Smooth muscle cell (in vitro differentiated cells): ENCODE measurements at regions not wholly inside any gene's neighbourhood (a gene's known extent, or its start where the extent isn't known, plus 50 kb on each side); places are given as distances from the start of the nearest gene placed in this dataset.
"Not testable (repeated sequence)": the region's sequence is repeated elsewhere in the genome, so short reads cannot be mapped to it uniquely, and the experiment has no call there.

Experiments used
- DNase-seq: peaks from one replicate; lab custom pipeline; 2025; ENCODE audit not compliant: unreplicated experiment; lab: John Stamatoyannopoulos, UW
- H2AFZ ChIP-seq: fragments of 200-600 bp; sonication (generic); 2 replicates; pipeline ENCODE4 v1.6.0; 2016; ENCODE audit warnings: antibody characterized with exemption, low read depth, mild to moderate bottlenecking
- H3F3A ChIP-seq: fragments of 200-600 bp; sonication (generic); 2 replicates; pipeline ENCODE4 v1.6.0; 2017; ENCODE audit warnings: antibody characterized with exemption, low read depth
- H3K27ac ChIP-seq: fragments of 200-600 bp; sonication (generic); 2 replicates; pipeline ENCODE4 v1.5.1; 2016; ENCODE audit warnings: low read depth, mild to moderate bottlenecking
- H3K27me3 ChIP-seq: fragments of 200-600 bp; sonication (generic); 2 replicates; pipeline ENCODE4 v1.6.1; 2016; ENCODE audit warnings: low read depth, mild to moderate bottlenecking
- H3K36me3 ChIP-seq: fragments of 200-600 bp; sonication (generic); 2 replicates; pipeline ENCODE4 v1.5.1; 2016; ENCODE audit warnings: low read depth
- H3K4me1 ChIP-seq: fragments of 200-600 bp; sonication (generic); 2 replicates; pipeline ENCODE4 v1.5.1; 2016; ENCODE audit warnings: low read depth
- H3K4me2 ChIP-seq: fragments of 200-600 bp; sonication (generic); 2 replicates; pipeline ENCODE4 v1.6.0; 2016; ENCODE audit warnings: mild to moderate bottlenecking
- H3K4me3 ChIP-seq: fragments of 200-600 bp; sonication (generic); 2 replicates; pipeline ENCODE4 v1.5.1; 2016; ENCODE audit warnings: mild to moderate bottlenecking
- H3K79me2 ChIP-seq: fragments of 200-600 bp; sonication (generic); 2 replicates; pipeline ENCODE4 v1.6.0; 2016; ENCODE audit warnings: low read depth, mild to moderate bottlenecking
- H3K9ac ChIP-seq: fragments of 200-600 bp; sonication (generic); 2 replicates; pipeline ENCODE4 v1.6.0; 2016; ENCODE audit warnings: low read depth
- H3K9me3 ChIP-seq: fragments of 200-600 bp; sonication (generic); replicated peaks from 2 replicates; pipeline ENCODE4 v1.5.1; 2016; ENCODE audit warnings: low read depth
- H4K20me1 ChIP-seq: fragments of 200-600 bp; sonication (generic); 2 replicates; pipeline ENCODE4 v1.6.0; 2016; ENCODE audit warnings: low read depth
- CTCF ChIP-seq: fragments of 200-600 bp; sonication (generic); IDR thresholded peaks from 2 replicates; pipeline ENCODE4 v1.5.1; 2017; ENCODE audit warnings: borderline replicate concordance, mild to moderate bottlenecking, antibody characterized with exemption; ENCODE audit not compliant: insufficient read depth, poor library complexity, severe bottlenecking
- WGBS: methylation state at CpG from one replicate; pipeline ENCODE4 v1.1.7; 2016; ENCODE audit warnings: low lambda C conversion rate; 5-methylcytosine and 5-hydroxymethylcytosine counted together

DNA sequence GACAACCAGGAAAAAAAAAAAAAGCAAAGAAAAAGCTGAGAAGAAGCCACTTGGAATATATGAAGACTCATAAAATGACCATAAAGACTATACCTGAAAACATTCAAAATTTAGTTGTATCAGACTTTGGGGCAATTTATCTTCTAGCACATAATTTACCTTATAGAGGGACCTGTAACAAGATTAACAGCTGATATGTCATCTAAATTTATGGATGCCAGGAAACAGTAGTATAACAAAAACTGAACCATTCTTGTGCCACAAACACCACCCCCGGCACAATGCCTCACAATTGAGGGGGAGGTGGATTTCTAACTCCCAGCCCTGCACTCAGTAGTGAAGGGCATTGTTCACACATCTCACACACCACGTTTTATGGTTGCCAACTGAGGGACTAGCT, 1352.0 kb downstream of the BRINP3 start:
- H3K27ac ChIP-seq = no peak overlapping the region
- H3K9ac ChIP-seq = no peak overlapping the region
- H4K20me1 ChIP-seq = no peaks in the 10 kb centered on the region
- WGBS = 74% methylated on average over 2 of the region's 2 CpGs
- no peak overlapping the region for H3K4me3 ChIP-seq
- H3K4me2 ChIP-seq = no peak overlapping the region
- TF ChIP-seq CTCF = no peak
- H3K4me1 ChIP-seq = no peaks in the 10 kb centered on the region
- H3K36me3 ChIP-seq = no peaks in the 10 kb centered on the region
- H3K79me2 ChIP-seq = no peaks in the 10 kb centered on the region
- no peak overlapping the region for H2AFZ ChIP-seq
- no peak for DNase-seq
- no peaks in the 10 kb centered on the region for H3F3A ChIP-seq
- no peaks in the 10 kb centered on the region for H3K27me3 ChIP-seq
- H3K9me3 ChIP-seq = peaks cover 10% of the 10 kb centered on the region

DNA sequence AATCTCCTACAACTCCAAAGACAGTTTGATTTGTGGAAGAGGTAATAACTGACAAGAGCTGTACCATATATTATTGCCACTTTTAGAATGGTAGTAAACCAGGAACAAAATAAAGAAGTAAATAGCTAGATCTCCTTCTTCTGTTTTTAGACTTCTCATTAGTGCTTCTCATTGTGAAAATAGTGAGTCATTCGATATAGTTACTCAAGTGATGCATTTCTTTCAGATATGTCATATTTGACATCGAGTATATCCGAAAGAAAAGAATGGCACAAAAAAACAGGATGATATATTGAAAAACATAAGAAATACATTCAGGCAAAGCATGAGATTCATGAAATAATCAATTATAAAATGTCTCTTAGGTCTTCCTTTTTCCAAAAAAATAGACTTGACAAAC, 1346.1 kb downstream of the BRINP3 start:
- peaks cover 2% of the 10 kb centered on the region for H3K9me3 ChIP-seq
- DNase-seq = no peak
- no peak overlapping the region for H3K9ac ChIP-seq
- no peak overlapping the region for H2AFZ ChIP-seq
- H3K4me3 ChIP-seq = no peak overlapping the region
- 82% methylated on average over 3 of the region's 3 CpGs for WGBS
- H4K20me1 ChIP-seq = no peaks in the 10 kb centered on the region
- H3K4me1 ChIP-seq = no peaks in the 10 kb centered on the region
- H3K4me2 ChIP-seq = no peak overlapping the region
- H3K79me2 ChIP-seq = no peaks in the 10 kb centered on the region
- no peaks in the 10 kb centered on the region for H3K36me3 ChIP-seq
- no peak overlapping the region for H3K27ac ChIP-seq
- no peaks in the 10 kb centered on the region for H3K27me3 ChIP-seq
- H3F3A ChIP-seq = no peaks in the 10 kb centered on the region
- no peak for TF ChIP-seq CTCF

DNA sequence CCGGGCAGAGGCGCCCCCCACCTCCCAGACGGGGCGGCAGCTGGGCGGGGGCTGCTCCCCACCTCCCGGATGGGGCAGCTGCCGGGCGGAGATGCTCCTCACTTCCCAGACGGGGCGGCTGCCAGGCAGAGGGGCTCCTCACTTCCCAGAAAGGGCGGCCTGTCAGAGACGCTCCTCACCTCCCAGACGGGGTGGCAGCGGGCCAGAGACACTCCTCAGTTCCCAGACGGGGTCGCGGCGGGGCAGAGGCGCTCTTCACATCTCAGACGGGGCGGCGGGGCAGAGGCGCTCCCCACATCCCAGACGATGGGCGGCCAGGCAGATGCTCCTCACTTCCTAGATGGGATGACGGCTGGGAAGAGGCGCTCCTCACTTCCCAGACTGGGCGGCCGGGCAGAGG, 1337.9 kb downstream of the BRINP3 start:
- H2AFZ ChIP-seq, H3K4me1 ChIP-seq, H3K4me2 ChIP-seq, H3K79me2 ChIP-seq, H3F3A ChIP-seq, H3K9ac ChIP-seq, H3K27me3 ChIP-seq, H3K9me3 ChIP-seq, DNase-seq, H3K27ac ChIP-seq, H3K4me3 ChIP-seq, H3K36me3 ChIP-seq, H4K20me1 ChIP-seq: not testable (repeated sequence)
- 97% methylated on average over 9 of the region's 29 CpGs for WGBS

DNA sequence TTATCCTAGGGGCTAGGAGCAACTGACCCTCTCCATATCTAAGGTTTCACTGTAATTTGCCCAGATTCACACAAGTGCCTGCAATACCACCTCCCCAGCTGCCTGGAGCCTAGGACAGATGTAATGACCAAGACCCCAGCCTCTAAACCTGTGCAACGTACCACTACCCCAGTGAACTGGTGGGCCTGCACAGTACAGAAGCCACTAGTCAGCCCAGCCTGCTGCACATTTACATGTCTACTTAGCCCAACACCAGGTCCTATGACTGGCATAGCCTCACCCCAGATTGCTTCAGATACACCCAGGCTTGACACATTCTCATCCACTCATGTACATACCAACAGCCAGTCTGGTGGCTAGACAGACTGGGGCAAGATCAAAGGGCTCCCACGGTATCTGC, 1336.6 kb downstream of the BRINP3 start:
- no peaks in the 10 kb centered on the region for H3K79me2 ChIP-seq
- no peak overlapping the region for H3K9ac ChIP-seq
- H2AFZ ChIP-seq = no peak overlapping the region
- no peaks in the 10 kb centered on the region for H3K9me3 ChIP-seq
- DNase-seq = no peak
- no peak for TF ChIP-seq CTCF
- no peaks in the 10 kb centered on the region for H3K36me3 ChIP-seq
- no peak overlapping the region for H3K4me3 ChIP-seq
- no peaks in the 10 kb centered on the region for H3F3A ChIP-seq
- 69% methylated on average over 2 of the region's 2 CpGs for WGBS
- H3K4me1 ChIP-seq = no peaks in the 10 kb centered on the region
- no peaks in the 10 kb centered on the region for H4K20me1 ChIP-seq
- H3K27me3 ChIP-seq = no peaks in the 10 kb centered on the region
- no peak overlapping the region for H3K27ac ChIP-seq
- no peak overlapping the region for H3K4me2 ChIP-seq
